ENCODE measurements at regions not wholly inside any gene's neighbourhood (a gene's known extent, or its start where the extent isn't known, plus 50 kb on each side); places are given as distances from the start of the nearest gene placed in this dataset.

DNA sequence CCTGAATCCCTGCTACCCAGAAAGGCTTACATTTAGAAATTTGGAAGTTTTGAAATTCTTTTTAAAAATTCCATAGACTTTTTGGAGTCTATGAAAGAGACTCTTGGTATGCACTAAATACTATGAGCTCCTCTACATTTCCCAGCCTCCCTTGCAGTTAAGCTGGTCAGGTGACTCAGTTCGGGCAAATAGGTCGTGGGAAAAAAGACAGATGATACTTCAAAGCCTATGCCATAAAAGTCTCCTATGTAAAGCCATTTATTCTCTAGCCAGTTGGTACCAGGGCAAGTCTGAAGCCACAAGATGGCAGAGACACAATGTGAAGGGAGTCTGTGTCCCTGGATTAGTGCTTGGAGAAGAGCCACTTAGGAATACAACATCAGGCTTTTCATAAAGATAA lies 101.8 kb downstream of the BOD1 start:
- no peak for DNase-seq
- no peak for ATAC-seq (ENCODE audit: insufficient read depth, low read depth)

GRCh38 chr5:173513521-173513991 lies 102.9 kb downstream of the BOD1 start:
- no peak overlapping the region for H3K4me2 ChIP-seq (ENCODE audit: insufficient read depth, low read length)
- no peak for DNase-seq

More for the DNA sequence above, 101.8 kb downstream of the BOD1 start:
- TF ChIP-seq EZH2 (IDR thresholded peaks at IDR 0.05; ENCODE audit: borderline replicate concordance, low read depth, low read length, severe bottlenecking) (no peak), CTCF (IDR thresholded peaks at IDR 0.05; ENCODE audit: borderline replicate concordance, extremely low read depth, low read length, poor library complexity, severe bottlenecking) (no peak)
- Histone ChIP-seq H3K4me3 (ENCODE audit: low read depth in 1 of 2, low read length in 2 of 2) (no peak overlapping the region), H3K36me3 (ENCODE audit: insufficient read depth, low read length) (no peaks in the 10 kb centered on the region), H2AFZ (ENCODE audit: low read depth, low read length) (no peak overlapping the region), H3K9me3 (ENCODE audit: insufficient read depth, low read length, severe bottlenecking) (no peaks in the 10 kb centered on the region), H3K79me2 (ENCODE audit: insufficient read depth, low read length) (no peaks in the 10 kb centered on the region), H3K9ac (ENCODE audit: low read depth, low read length) (no peak overlapping the region), H3K4me1 (ENCODE audit: insufficient read depth, low read length) (no peaks in the 10 kb centered on the region), H3K27ac (ENCODE audit: low read length) (no peak overlapping the region), H3K27me3 (ENCODE audit: insufficient read depth, low read length, poor library complexity) (no peaks in the 10 kb centered on the region), H3K4me2 (ENCODE audit: insufficient read depth, low read length) (no peak overlapping the region), H4K20me1 (ENCODE audit: insufficient read depth, low read length) (no peaks in the 10 kb centered on the region)

DNA sequence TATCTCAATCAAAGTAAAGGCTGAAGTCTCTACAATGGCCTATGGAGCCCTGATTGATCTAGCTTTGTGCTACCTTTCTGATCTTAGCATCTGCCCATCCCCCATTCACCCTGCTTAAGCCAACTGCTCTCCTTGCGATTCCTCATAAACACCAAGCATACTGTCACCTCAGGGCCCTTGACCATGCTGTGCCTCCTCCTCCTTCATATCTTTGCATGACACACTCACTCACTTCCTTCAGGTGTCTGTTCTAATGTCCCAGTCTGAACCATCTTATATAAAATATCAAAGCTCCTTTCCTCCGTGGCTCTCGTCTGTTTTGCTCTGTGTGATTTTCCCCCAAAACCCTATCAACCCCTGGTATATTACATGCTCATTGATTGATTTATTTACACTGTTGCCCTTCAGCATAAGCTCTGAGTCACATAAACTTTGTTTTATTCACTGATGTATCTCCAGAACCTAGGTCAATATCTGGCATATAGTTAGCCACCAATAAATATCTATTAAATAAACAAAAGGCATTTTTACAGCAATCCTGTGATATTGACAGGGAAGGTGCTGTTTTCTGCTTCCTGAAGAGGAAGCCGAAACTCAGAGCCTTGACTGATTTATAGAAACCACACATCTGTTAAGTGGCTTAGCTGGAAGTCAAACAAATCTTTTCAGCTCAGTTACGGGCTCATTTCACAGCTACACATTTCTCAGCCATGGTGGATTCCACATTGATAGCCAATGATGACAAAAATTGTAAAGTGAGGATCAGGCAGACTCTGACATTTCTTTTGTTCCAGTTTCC lies 103.6 kb downstream of the BOD1 start:
- ATAC-seq (ENCODE audit: insufficient read depth, low read depth) (no peak), DNase-seq (no peak)
- no peak overlapping the region for H3K4me3 ChIP-seq (ENCODE audit: low read depth in 1 of 2, low read length in 2 of 2)
- H3K4me1 ChIP-seq (ENCODE audit: insufficient read depth, low read length), result no peaks in the 10 kb centered on the region
- H3K36me3 ChIP-seq (ENCODE audit: insufficient read depth, low read length), result no peaks in the 10 kb centered on the region
- H3K27me3 ChIP-seq (ENCODE audit: insufficient read depth, low read length, poor library complexity), result no peaks in the 10 kb centered on the region
- no peak for TF ChIP-seq EZH2 (IDR thresholded peaks at IDR 0.05; ENCODE audit: borderline replicate concordance, low read depth, low read length, severe bottlenecking)
- TF ChIP-seq CTCF (IDR thresholded peaks at IDR 0.05; ENCODE audit: borderline replicate concordance, extremely low read depth, low read length, poor library complexity, severe bottlenecking), result no peak
- no peaks in the 10 kb centered on the region for H3K9me3 ChIP-seq (ENCODE audit: insufficient read depth, low read length, severe bottlenecking)
- no peak overlapping the region for H2AFZ ChIP-seq (ENCODE audit: low read depth, low read length)
- no peaks in the 10 kb centered on the region for H3K79me2 ChIP-seq (ENCODE audit: insufficient read depth, low read length)
- no peaks in the 10 kb centered on the region for H4K20me1 ChIP-seq (ENCODE audit: insufficient read depth, low read length)
- H3K9ac ChIP-seq (ENCODE audit: low read depth, low read length), result no peak overlapping the region
- no peak overlapping the region for H3K4me2 ChIP-seq (ENCODE audit: insufficient read depth, low read length)
- H3K27ac ChIP-seq (ENCODE audit: low read length), result no peak overlapping the region

More at GRCh38 chr5:173513521-173513991, 102.9 kb downstream of the BOD1 start:
- Histone ChIP-seq H3K27ac (ENCODE audit: low read length) (no peak overlapping the region), H3K4me3 (ENCODE audit: low read depth in 1 of 2, low read length in 2 of 2) (no peak overlapping the region), H3K79me2 (ENCODE audit: insufficient read depth, low read length) (no peaks in the 10 kb centered on the region), H3K9me3 (ENCODE audit: insufficient read depth, low read length, severe bottlenecking) (no peaks in the 10 kb centered on the region), H2AFZ (ENCODE audit: low read depth, low read length) (no peak overlapping the region), H3K36me3 (ENCODE audit: insufficient read depth, low read length) (no peaks in the 10 kb centered on the region), H3K9ac (ENCODE audit: low read depth, low read length) (no peak overlapping the region), H4K20me1 (ENCODE audit: insufficient read depth, low read length) (no peaks in the 10 kb centered on the region), H3K4me1 (ENCODE audit: insufficient read depth, low read length) (no peaks in the 10 kb centered on the region), H3K27me3 (ENCODE audit: insufficient read depth, low read length, poor library complexity) (no peaks in the 10 kb centered on the region)
- TF ChIP-seq CTCF (IDR thresholded peaks at IDR 0.05; ENCODE audit: borderline replicate concordance, extremely low read depth, low read length, poor library complexity, severe bottlenecking) (no peak), EZH2 (IDR thresholded peaks at IDR 0.05; ENCODE audit: borderline replicate concordance, low read depth, low read length, severe bottlenecking) (no peak)
- ATAC-seq (ENCODE audit: insufficient read depth, low read depth), result no peak
